ENCODE measurements at regions not wholly inside any gene's neighbourhood (a gene's known extent, or its start where the extent isn't known, plus 50 kb on each side); places are given as distances from the start of the nearest gene placed in this dataset.

DNA sequence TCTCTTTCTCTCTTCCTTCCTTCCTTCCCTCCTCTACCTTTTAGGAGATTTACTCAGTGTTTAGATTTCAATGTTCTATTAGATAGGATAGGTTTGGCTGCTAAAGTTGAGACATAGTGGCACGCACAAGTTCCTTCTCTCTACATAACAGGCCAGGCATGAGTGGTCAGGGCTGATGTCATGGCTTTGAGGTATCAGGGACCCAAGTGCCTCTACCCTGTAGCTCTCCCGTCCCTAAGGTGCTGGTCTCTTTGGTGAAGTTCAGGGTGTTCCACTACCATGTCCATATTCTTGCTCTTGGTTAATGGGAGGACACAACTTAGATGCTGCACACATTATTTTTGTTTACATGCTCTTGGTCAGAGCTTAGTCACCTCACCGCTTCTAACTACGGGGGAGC, 245.3 kb downstream of the QKI start:
- TF ChIP-seq CREB1 (IDR thresholded peaks at IDR 0.05; ENCODE audit: low read depth) (no peak), EGR1 (IDR thresholded peaks at IDR 0.05) (no peak), TEAD4 (IDR thresholded peaks at IDR 0.05) (no peak), RAD21 (IDR thresholded peaks at IDR 0.05; ENCODE audit: low read depth) (no peak), FOXM1 (IDR thresholded peaks at IDR 0.05; ENCODE audit: borderline replicate concordance, low read depth) (no peak)
- TF ChIP-seq, protein P1, sequence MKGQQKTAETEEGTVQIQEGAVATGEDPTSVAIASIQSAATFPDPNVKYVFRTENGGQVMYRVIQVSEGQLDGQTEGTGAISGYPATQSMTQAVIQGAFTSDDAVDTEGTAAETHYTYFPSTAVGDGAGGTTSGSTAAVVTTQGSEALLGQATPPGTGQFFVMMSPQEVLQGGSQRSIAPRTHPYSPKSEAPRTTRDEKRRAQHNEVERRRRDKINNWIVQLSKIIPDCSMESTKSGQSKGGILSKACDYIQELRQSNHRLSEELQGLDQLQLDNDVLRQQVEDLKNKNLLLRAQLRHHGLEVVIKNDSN (IDR thresholded peaks at IDR 0.05) = no peak

DNA sequence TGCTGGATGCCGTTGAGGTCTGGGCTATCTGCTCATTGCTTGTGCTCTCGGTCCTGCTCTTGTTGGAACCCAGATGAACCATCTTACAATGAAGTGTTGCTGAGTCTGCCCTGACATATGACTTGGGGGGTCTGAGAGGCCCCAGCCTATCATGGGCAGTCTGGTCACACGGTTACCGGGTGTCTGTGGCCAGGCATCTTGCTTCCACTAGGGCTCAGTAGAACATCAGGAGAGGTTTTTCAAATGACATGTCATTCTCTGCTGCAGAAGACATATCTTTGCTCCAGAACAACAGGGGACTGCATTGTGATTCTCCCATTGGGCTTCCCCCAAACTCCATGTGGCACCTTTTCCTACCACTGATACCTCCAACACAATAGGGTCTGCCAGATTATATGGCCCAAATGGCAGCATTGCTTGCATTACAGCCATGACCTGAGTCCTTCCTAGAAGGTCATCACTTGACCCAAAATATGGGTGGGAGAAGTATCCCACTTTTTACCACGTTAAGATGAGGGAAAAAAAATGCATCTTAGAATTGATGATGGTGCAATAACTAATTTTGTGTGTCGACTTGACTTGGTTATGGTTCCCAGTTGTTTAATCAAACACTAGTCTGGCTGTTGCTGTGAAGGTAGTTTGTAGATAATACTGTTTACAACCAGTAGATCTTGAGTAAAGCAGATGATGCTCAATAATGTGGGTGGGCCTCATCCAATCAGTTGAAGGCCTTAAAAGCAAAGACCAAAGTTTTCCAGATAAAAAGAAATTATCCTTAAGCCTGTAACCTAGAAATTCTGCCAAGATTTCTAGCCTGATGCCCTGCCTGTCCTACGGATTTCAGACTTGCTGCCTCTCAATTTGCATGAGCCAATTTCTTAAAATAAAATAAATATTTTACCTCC, 241.0 kb downstream of the QKI start:
- TF ChIP-seq, protein P1 (IDR thresholded peaks at IDR 0.05) = no peak
- TF ChIP-seq EP300 (IDR thresholded peaks at IDR 0.05; ENCODE audit: borderline replicate concordance) (no peak), NFIC (IDR thresholded peaks at IDR 0.05) (no peak), TAF1 (IDR thresholded peaks at IDR 0.05; ENCODE audit: low read depth) (no peak), TCF12 (IDR thresholded peaks at IDR 0.05; ENCODE audit: low read depth) (no peak), YY1 (IDR thresholded peaks at IDR 0.05; ENCODE audit: low read depth) (no peak), REST (IDR thresholded peaks at IDR 0.05; ENCODE audit: low read depth) (no peak), CEBPB (IDR thresholded peaks at IDR 0.05) (no peak), FOXM1 (IDR thresholded peaks at IDR 0.05; ENCODE audit: borderline replicate concordance, low read depth) (no peak)

- TF ChIP-seq EP300 (IDR thresholded peaks at IDR 0.05; ENCODE audit: borderline replicate concordance) = no peak
- TF ChIP-seq YY1 (IDR thresholded peaks at IDR 0.05; ENCODE audit: low read depth) = no peak
- TF ChIP-seq TAF1 (IDR thresholded peaks at IDR 0.05; ENCODE audit: low read depth) = no peak
- TF ChIP-seq RAD21 (IDR thresholded peaks at IDR 0.05; ENCODE audit: low read depth) = no peak
- no peak for TF ChIP-seq MAX (IDR thresholded peaks at IDR 0.05)
- TF ChIP-seq CREB1 (IDR thresholded peaks at IDR 0.05; ENCODE audit: low read depth) = no peak
- TF ChIP-seq ZBTB7A (IDR thresholded peaks at IDR 0.05; ENCODE audit: low read depth) = no peak
- TF ChIP-seq TCF12 (IDR thresholded peaks at IDR 0.05; ENCODE audit: low read depth) = no peak
- TF ChIP-seq NFIC (IDR thresholded peaks at IDR 0.05) = no peak
- no peak for TF ChIP-seq CEBPB (IDR thresholded peaks at IDR 0.05)
Measured at GRCh38 chr6:163651915-163652668, 237.6 kb downstream of the QKI start.

GRCh38 chr6:163651426-163651825, 236.9 kb downstream of the QKI start:
- TF ChIP-seq ZBTB7A (IDR thresholded peaks at IDR 0.05; ENCODE audit: low read depth) = no peak
- no peak for TF ChIP-seq REST (IDR thresholded peaks at IDR 0.05; ENCODE audit: low read depth)
- TF ChIP-seq YY1 (IDR thresholded peaks at IDR 0.05; ENCODE audit: low read depth) = no peak
- TF ChIP-seq FOXM1 (IDR thresholded peaks at IDR 0.05; ENCODE audit: borderline replicate concordance, low read depth) = no peak

- TF ChIP-seq RAD21 (IDR thresholded peaks at IDR 0.05; ENCODE audit: low read depth) (no peak), TEAD4 (IDR thresholded peaks at IDR 0.05) (no peak), CREB1 (IDR thresholded peaks at IDR 0.05; ENCODE audit: low read depth) (no peak)
Measured at GRCh38 chr6:163648868-163649267, 234.3 kb downstream of the QKI start.

GRCh38 chr6:163647624-163648023, 233.1 kb downstream of the QKI start:
- TF ChIP-seq MAX (IDR thresholded peaks at IDR 0.05) = no peak
- no peak for TF ChIP-seq CREB1 (IDR thresholded peaks at IDR 0.05; ENCODE audit: low read depth)
- TF ChIP-seq TEAD4 (IDR thresholded peaks at IDR 0.05) = no peak
- no peak for TF ChIP-seq CEBPB (IDR thresholded peaks at IDR 0.05)
- no peak for TF ChIP-seq YY1 (IDR thresholded peaks at IDR 0.05; ENCODE audit: low read depth)
- TF ChIP-seq TCF12 (IDR thresholded peaks at IDR 0.05; ENCODE audit: low read depth) = no peak
- TF ChIP-seq NFIC (IDR thresholded peaks at IDR 0.05) = no peak
- no peak for TF ChIP-seq TAF1 (IDR thresholded peaks at IDR 0.05; ENCODE audit: low read depth)
- no peak for TF ChIP-seq RAD21 (IDR thresholded peaks at IDR 0.05; ENCODE audit: low read depth)
- TF ChIP-seq, protein P1 (IDR thresholded peaks at IDR 0.05) = no peak
- TF ChIP-seq EP300 (IDR thresholded peaks at IDR 0.05; ENCODE audit: borderline replicate concordance) = no peak
- TF ChIP-seq EGR1 (IDR thresholded peaks at IDR 0.05) = no peak
